GM23338 (cell line): ENCODE measurements at regions not wholly inside any gene's neighbourhood (a gene's known extent, or its start where the extent isn't known, plus 50 kb on each side); places are given as distances from the start of the nearest gene placed in this dataset.

Source experiments
- CTCF ChIP-seq, 2 experiments: fragments of 200-600 bp in 1 of 2; sonication (generic) in 1 of 2; conservative IDR thresholded peaks; 2 replicates each; pipeline versions ENCODE4 v1.5.1 to v1.6.1; 2016 to 2017; ENCODE audit warnings: antibody characterized with exemption in 2 of 2, low read depth in 2 of 2, mild to moderate bottlenecking in 2 of 2, moderate library complexity in 1 of 2
- EZH2 ChIP-seq: fragments of 200-600 bp; sonication (generic); IDR thresholded peaks from one replicate; pipeline ENCODE4 v1.8.0; 2017; ENCODE audit warnings: antibody characterized with exemption, mild to moderate bottlenecking, low read depth; ENCODE audit not compliant: unreplicated experiment

- TF ChIP-seq EZH2 (no peak), CTCF (conservative IDR thresholded peaks at IDR 0.05; ENCODE audit: low read depth in 2 of 2) (no peak)
Measured at GRCh38 chr11:39177678-39178077, 2281.8 kb downstream of the LRRC4C start.
